ENCODE measurements at regions not wholly inside any gene's neighbourhood (a gene's known extent, or its start where the extent isn't known, plus 50 kb on each side); places are given as distances from the start of the nearest gene placed in this dataset.

DNA sequence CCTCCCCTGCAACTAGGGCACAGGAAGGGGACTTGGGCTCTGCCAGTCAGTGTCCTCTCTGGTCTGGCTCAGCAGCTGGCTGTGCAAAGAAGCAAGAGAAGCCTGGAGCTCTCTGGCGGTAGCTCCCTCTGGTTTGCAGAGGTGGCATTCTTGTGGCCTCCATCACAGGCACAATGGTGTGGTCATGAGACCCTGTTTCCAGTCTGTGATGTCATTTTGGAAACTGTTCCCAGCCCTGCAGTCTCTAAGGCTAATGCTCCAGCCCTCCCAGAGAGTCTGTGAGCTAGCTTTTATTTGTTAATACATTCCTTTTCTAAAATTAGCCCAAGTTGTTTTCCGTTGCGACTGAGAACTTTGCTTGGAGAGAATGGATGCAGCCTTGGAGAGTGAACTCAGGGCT is 69.5 kb upstream of the FOXQ1 start:
- DNase-seq, result no peak
- ChIA-PET POLR2A (no interaction called here), CTCF (no interaction called here)
- intact Hi-C loops (cut with DNase I, micrococcal nuclease), result no loop called here
- no peak for ATAC-seq
- peaks cover 9% of the 10 kb centered on the region for H3K27me3 Mint-ChIP-seq
- no peaks in the 10 kb centered on the region for H3K36me3 Mint-ChIP-seq (ENCODE audit: low read depth)
- no peak overlapping the region for H3K4me3 Mint-ChIP-seq
- no peak overlapping the region for H3K27ac Mint-ChIP-seq
- H3K4me1 Mint-ChIP-seq, result no peaks in the 10 kb centered on the region
- H3K9me3 Mint-ChIP-seq (ENCODE audit: low read depth), result no peaks in the 10 kb centered on the region

DNA sequence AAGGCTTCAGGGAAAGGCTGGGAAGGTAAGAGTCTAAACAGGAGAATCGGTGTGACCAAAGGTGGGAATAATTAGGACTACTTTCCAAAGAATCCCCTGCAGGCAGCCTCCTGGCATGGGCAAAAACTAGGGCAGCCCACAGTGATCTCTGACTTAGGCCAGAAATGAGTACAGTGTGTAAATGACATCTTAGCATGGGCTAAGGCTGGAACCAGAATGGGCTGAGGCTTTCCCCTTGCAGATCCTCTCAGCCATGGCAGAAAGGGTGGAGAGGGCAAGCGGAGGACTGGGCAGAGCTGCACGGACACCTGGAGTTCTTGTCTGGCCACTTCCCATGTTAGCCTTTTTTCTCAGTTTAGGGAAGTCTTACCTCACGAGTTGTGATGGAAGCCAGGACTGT is 69.9 kb upstream of the FOXQ1 start:
- Mint-ChIP-seq H3K27me3 (peaks cover 9% of the 10 kb centered on the region), H3K4me1 (no peaks in the 10 kb centered on the region), H3K27ac (no peak overlapping the region), H3K4me3 (no peak overlapping the region), H3K36me3 (ENCODE audit: low read depth) (no peaks in the 10 kb centered on the region), H3K9me3 (ENCODE audit: low read depth) (no peaks in the 10 kb centered on the region)
- CTCF ChIA-PET, result no interaction called here
- POLR2A ChIA-PET, result no interaction called here
- ATAC-seq (no peak), DNase-seq (no peak)
- intact Hi-C loops (cut with DNase I, micrococcal nuclease), result no loop called here

DNA sequence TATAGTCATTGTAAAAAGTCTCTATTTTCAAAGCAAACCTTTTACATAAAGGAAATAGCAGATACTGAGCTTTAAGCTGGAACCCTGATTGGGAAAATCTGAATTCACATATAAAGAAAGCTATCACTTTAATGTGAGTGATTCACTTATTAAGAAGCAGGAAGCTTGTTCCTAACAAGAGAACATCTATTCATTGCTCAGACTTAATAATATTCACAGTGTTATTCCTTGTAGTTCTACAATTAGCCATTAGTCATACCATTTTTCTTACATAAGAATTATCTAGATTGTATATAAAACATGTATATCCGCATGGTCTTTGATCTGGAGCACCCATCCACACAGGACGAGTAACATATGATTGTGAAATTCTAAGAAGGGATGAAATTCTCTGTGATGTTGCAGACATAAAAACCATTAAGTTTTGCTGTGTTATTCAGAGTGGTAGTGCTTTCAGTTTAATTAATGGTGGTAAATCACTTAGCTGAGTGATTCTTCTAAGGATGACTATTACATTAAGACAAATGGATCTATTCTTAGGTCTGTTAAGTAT is 71.1 kb upstream of the FOXQ1 start:
- Mint-ChIP-seq H3K9me3 (ENCODE audit: low read depth) (no peaks in the 10 kb centered on the region), H3K4me1 (no peaks in the 10 kb centered on the region), H3K27me3 (peaks cover 9% of the 10 kb centered on the region), H3K27ac (no peak overlapping the region), H3K36me3 (ENCODE audit: low read depth) (no peaks in the 10 kb centered on the region), H3K4me3 (no peak overlapping the region)
- intact Hi-C loops (cut with DNase I, micrococcal nuclease), result no loop called here
- ATAC-seq (no peak), DNase-seq (no peak)
- POLR2A ChIA-PET, result no interaction called here
- CTCF ChIA-PET, result no interaction called here

DNA sequence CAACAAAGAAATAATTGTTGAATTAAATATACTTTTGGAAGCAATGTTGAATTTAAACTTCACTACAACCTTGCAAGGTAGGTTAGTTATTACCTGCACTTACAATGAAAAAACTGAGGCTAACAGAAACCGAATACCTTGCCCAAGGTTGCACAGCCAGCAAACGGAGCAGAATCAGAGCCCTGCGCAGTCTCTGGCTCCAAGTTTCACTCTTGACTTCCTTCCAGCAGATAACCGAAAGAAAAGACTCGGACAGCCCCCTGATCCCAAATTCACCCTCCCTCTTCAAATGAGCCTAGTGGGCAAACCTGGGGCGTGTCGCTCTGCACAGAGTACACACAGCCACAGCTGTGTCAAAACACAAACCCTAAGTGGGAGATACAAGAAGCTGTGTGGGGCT is 72.1 kb upstream of the FOXQ1 start:
- no peak overlapping the region for H3K27ac Mint-ChIP-seq
- H3K4me1 Mint-ChIP-seq, result no peaks in the 10 kb centered on the region
- intact Hi-C loops (cut with DNase I, micrococcal nuclease), result no loop called here
- H3K4me3 Mint-ChIP-seq, result no peak overlapping the region
- H3K9me3 Mint-ChIP-seq (ENCODE audit: low read depth), result no peaks in the 10 kb centered on the region
- POLR2A ChIA-PET, result no interaction called here
- CTCF ChIA-PET, result no interaction called here
- DNase-seq (no peak), ATAC-seq (no peak)
- H3K27me3 Mint-ChIP-seq, result peaks cover 9% of the 10 kb centered on the region
- no peaks in the 10 kb centered on the region for H3K36me3 Mint-ChIP-seq (ENCODE audit: low read depth)

DNA sequence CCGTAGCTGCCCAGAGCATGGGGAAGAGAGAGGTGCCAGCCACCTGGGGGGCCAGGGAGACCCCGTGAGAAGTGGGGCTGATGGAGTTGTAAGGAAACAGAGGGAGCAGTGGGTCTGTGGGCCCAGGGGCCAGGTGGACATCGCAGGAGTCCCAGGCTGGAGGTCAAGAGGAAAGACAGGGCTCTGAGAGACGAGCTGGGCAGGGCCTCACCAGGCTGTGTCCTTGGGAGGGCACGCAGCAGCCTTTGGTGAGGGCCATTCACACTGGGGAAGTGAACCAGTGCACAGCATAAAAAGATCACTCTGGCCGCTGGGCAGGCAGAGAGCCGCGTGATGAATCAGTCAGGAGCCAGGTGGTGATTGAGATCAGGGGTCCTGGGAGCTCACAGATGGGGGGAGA is 73.9 kb upstream of the FOXQ1 start:
- ChIA-PET POLR2A (no interaction called here), CTCF (no interaction called here)
- H3K36me3 Mint-ChIP-seq (ENCODE audit: low read depth), result no peaks in the 10 kb centered on the region
- no peak for DNase-seq
- no peak for ATAC-seq
- H3K27me3 Mint-ChIP-seq, result peaks cover 13% of the 10 kb centered on the region
- no peak overlapping the region for H3K4me3 Mint-ChIP-seq
- H3K9me3 Mint-ChIP-seq (ENCODE audit: low read depth), result no peaks in the 10 kb centered on the region
- H3K27ac Mint-ChIP-seq, result no peak overlapping the region
- intact Hi-C loops (cut with DNase I, micrococcal nuclease), result no loop called here
- no peaks in the 10 kb centered on the region for H3K4me1 Mint-ChIP-seq

DNA sequence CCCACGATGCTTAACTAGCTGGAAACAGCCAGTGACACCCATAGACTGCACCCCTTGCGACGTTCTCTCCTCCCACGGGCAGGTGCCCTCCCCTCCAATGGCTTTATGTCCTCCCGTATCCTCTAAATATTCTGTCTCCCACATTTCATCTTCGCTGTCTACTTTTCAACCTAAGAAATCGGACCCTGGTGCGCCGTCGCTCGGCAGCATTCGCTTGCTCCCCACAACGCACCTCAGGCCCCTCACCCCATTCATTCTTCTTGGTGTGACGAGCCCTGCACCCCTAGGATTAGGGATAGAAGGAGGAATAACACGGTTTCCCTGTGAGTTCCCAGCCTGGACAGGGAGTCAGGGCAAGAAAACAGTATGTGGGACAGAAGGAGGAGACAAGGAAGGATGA is 74.3 kb upstream of the FOXQ1 start:
- CTCF ChIA-PET, result no interaction called here
- DNase-seq, result no peak
- Mint-ChIP-seq H3K27ac (no peak overlapping the region), H3K9me3 (ENCODE audit: low read depth) (no peaks in the 10 kb centered on the region), H3K4me1 (no peaks in the 10 kb centered on the region), H3K36me3 (ENCODE audit: low read depth) (no peaks in the 10 kb centered on the region), H3K4me3 (no peak overlapping the region), H3K27me3 (peaks cover 12% of the 10 kb centered on the region)
- POLR2A ChIA-PET, result no interaction called here
- intact Hi-C loops (cut with DNase I, micrococcal nuclease), result no loop called here
- ATAC-seq, result no peak

DNA sequence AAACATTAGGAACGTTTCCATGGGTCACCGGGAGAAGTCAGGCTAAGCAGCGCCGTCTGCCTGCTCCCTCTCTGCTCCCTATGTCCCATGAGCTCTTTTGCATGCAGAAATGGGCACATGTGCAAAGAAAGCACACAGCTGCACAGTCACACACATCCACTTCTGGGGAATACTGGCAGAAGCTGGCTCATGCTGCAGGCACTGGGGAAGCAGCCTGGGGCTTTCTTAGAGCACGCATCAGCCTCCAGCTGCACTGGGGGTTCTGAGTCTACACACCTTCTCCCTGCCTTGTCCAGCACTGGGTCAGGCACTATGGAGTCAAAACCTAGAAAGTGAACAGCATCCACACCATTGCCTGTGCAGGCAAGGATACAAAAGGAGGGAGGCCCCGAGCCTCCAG is 76.1 kb upstream of the FOXQ1 start:
- no peak overlapping the region for H3K27ac Mint-ChIP-seq
- H3K36me3 Mint-ChIP-seq (ENCODE audit: low read depth), result no peaks in the 10 kb centered on the region
- intact Hi-C loops (cut with DNase I, micrococcal nuclease), result no loop called here
- ATAC-seq (no peak), DNase-seq (no peak)
- H3K9me3 Mint-ChIP-seq (ENCODE audit: low read depth), result no peaks in the 10 kb centered on the region
- peaks cover 14% of the 10 kb centered on the region for H3K27me3 Mint-ChIP-seq
- H3K4me3 Mint-ChIP-seq, result no peak overlapping the region
- ChIA-PET CTCF (no interaction called here), POLR2A (no interaction called here)
- no peaks in the 10 kb centered on the region for H3K4me1 Mint-ChIP-seq

DNA sequence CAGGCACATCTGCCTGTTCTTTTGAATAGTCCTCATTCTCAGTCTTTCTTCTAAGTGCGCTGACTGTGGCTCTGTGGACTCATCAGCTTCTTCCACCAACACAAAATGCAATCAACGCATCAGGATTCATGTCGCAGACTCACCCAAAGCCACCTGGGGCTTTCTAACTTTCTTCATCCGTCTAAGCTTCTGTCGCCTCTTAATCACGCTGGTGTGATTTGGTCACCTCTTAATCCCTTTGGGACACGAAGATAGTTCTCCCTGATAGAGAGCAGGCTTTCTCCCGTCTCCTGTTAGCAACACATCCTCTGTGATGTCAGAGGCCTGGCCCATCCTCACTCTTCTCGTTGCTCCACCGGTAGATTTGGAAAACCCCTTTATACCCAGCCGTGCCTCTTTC is 78.0 kb upstream of the FOXQ1 start:
- Mint-ChIP-seq H3K27me3 (peaks cover 16% of the 10 kb centered on the region), H3K36me3 (ENCODE audit: low read depth) (no peaks in the 10 kb centered on the region), H3K27ac (no peak overlapping the region), H3K4me3 (no peak overlapping the region), H3K4me1 (no peaks in the 10 kb centered on the region), H3K9me3 (ENCODE audit: low read depth) (no peaks in the 10 kb centered on the region)
- ChIA-PET POLR2A (no interaction called here), CTCF (no interaction called here)
- ATAC-seq (no peak), DNase-seq (no peak)
- intact Hi-C loops (cut with DNase I, micrococcal nuclease), result no loop called here

DNA sequence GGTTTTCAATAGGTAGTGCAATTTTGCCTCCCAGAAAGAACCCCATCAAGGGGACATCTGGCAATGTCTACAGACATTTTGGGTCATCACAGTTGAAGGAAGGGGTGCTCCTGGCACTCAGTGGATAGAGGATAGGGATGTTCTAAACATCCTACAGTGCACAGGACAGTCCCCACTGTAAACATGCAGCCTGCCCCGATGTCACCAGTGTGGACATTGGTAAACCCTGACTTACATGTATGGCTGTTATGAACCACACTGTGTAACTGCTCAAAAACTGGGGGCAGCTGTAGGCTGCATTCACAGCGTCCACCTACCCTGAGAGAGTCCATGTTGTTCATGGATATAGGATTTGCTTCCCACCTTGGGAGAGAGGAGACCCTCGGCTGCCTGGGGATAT is 79.3 kb upstream of the FOXQ1 start:
- DNase-seq (no peak), ATAC-seq (no peak)
- POLR2A ChIA-PET, result no interaction called here
- Mint-ChIP-seq H3K27me3 (peaks cover 11% of the 10 kb centered on the region), H3K27ac (no peak overlapping the region), H3K9me3 (ENCODE audit: low read depth) (no peaks in the 10 kb centered on the region), H3K36me3 (ENCODE audit: low read depth) (no peaks in the 10 kb centered on the region), H3K4me1 (no peaks in the 10 kb centered on the region), H3K4me3 (no peak overlapping the region)
- intact Hi-C loops (cut with DNase I, micrococcal nuclease), result no loop called here
- CTCF ChIA-PET, result no interaction called here

DNA sequence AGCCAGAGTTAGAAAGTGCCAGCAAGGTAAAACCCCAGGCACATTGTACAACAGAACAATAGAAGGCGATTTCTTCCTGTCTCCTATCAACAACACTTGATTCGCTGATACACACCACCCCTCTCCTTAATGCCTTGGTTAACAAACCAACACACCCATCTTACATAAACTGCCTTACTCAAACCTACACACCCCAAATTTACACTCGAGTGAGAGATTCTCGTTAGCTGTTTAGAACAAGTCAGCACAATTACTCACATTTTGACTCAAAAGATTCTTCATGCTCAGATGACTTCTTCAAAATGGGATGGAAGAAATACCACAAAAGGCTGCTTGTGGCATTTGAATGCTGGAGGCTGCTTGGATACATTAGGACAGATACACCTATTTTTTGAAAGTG is 80.0 kb upstream of the FOXQ1 start:
- POLR2A ChIA-PET, result no interaction called here
- DNase-seq, result no peak
- peaks cover 12% of the 10 kb centered on the region for H3K27me3 Mint-ChIP-seq
- CTCF ChIA-PET, result interaction anchor here (0.5 kb wide), 1 partner anchor 16 kb away, joined by 3 read pairs; no protein-coding TSS in a partner anchor
- H3K4me3 Mint-ChIP-seq, result no peak overlapping the region
- intact Hi-C loops (cut with DNase I, micrococcal nuclease), result no loop called here
- H3K4me1 Mint-ChIP-seq, result no peaks in the 10 kb centered on the region
- no peaks in the 10 kb centered on the region for H3K36me3 Mint-ChIP-seq (ENCODE audit: low read depth)
- no peak overlapping the region for H3K27ac Mint-ChIP-seq
- H3K9me3 Mint-ChIP-seq (ENCODE audit: low read depth), result no peaks in the 10 kb centered on the region
- no peak for ATAC-seq

DNA sequence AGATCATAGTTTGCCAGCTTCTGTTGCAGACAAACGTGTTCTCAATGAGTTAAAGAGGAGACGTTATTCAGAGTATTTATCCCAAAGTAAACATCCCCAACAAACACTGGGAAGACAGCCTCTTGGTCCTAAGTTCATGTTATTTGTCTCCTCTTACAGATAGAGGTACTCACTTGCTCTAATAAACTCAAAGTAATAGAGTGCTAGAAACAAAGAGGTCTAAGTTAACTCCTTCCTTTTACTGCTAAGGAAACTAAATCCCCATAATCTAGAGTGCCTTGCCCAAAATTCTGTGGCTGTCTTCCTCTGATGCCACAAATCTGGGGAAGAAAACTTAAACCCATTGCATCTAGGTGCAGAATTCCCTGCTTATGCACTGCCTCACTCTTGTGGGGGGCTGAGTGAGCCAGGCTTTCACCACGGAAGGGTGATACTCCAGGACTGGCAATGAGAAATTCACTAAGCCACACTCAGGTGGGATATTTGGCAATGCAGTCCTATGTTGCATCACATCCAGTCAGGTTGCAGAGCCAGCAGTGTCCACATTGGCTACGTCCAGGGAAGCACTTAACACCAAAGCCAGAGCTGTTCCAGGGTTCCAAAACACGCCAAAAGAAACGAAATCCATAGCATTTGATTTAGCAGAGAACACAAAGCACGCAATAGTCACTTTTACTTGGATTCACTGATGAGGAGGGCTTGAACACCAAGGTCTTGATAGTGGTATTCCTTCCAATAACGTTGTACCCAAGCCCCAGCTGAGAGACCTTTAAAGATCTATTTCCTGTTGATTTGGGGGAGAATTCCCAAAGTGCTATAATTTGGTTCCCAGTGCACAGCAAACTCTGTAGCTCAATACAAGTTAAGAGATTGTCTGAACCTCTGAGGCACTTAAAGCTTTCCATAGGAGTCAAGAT is 81.0 kb upstream of the FOXQ1 start:
- peaks cover 13% of the 10 kb centered on the region for H3K27me3 Mint-ChIP-seq
- ChIA-PET POLR2A (no interaction called here), CTCF (interaction anchor here (0.5 to 0.6 kb wide), 2 partner anchors 15 to 281 kb away, joined by 3 read pairs; no protein-coding TSS in a partner anchor)
- no peaks in the 10 kb centered on the region for H3K4me1 Mint-ChIP-seq
- ATAC-seq (no peak), DNase-seq (no peak)
- H3K4me3 Mint-ChIP-seq, result no peak overlapping the region
- no peak overlapping the region for H3K27ac Mint-ChIP-seq
- intact Hi-C loops (cut with DNase I, micrococcal nuclease), result no loop called here
- H3K36me3 Mint-ChIP-seq (ENCODE audit: low read depth), result no peaks in the 10 kb centered on the region
- H3K9me3 Mint-ChIP-seq (ENCODE audit: low read depth), result no peaks in the 10 kb centered on the region

DNA sequence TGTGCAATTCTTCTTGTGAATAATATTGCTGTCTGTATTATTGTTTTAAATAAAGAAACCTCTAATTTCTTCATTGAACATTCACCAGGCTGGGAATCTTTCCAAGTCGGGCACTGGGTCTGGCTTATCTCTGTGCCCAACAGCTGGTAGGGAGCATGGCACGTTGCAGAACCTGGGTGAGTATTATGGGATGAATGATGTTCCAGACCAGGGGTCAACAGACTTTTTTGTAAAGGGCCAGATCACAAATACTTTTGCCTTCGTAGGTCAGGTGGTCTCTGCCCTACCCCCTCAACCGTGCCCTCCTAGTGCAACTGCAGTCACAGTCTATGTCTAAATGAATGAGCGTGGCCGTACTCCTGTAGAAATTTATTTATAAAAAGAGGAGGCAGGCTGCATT is 81.6 kb upstream of the FOXQ1 start:
- peaks cover 13% of the 10 kb centered on the region for H3K27me3 Mint-ChIP-seq
- no peaks in the 10 kb centered on the region for H3K36me3 Mint-ChIP-seq (ENCODE audit: low read depth)
- H3K27ac Mint-ChIP-seq, result no peak overlapping the region
- intact Hi-C loops (cut with DNase I, micrococcal nuclease), result no loop called here
- POLR2A ChIA-PET, result no interaction called here
- ATAC-seq, result no peak
- CTCF ChIA-PET, result no interaction called here
- no peaks in the 10 kb centered on the region for H3K4me1 Mint-ChIP-seq
- H3K9me3 Mint-ChIP-seq (ENCODE audit: low read depth), result no peaks in the 10 kb centered on the region
- DNase-seq, result no peak
- no peak overlapping the region for H3K4me3 Mint-ChIP-seq

Data from activated CD4-positive, alpha-beta T cell treated with anti-CD3 and anti-CD28 coated beads for 36 hours (primary cell).